Mucosa of gallbladder (tissue), 1 donor: ENCODE measurements at regions not wholly inside any gene's neighbourhood (a gene's known extent, or its start where the extent isn't known, plus 50 kb on each side); places are given as distances from the start of the nearest gene placed in this dataset.
"Not testable (repeated sequence)": the region's sequence is repeated elsewhere in the genome, so short reads cannot be mapped to it uniquely, and the experiment has no call there.

Experiments used
- DNase-seq: peaks from one replicate; pipeline ENCODE4 v3.0.0-alpha.2; 2020; ENCODE audit warnings: low spot score
- donor health status: DM: no; HTN: no; CAD: no.

- DNase-seq = no peak
Measured at GRCh38 chr5:88092358-88092757, 176.3 kb downstream of the TMEM161B start.

GRCh38 chr5:88090506-88090905 lies 178.1 kb downstream of the TMEM161B start:
- no peak for DNase-seq

- no peak for DNase-seq
Measured at GRCh38 chr5:88089719-88090390, 178.8 kb downstream of the TMEM161B start.

- DNase-seq = no peak
Measured at GRCh38 chr5:88085462-88085861, 183.2 kb downstream of the TMEM161B start.

- DNase-seq = no peak
Measured at GRCh38 chr5:88081877-88082276, 186.8 kb downstream of the TMEM161B start.

GRCh38 chr5:88063813-88064212 lies 204.8 kb downstream of the TMEM161B start:
- no peak for DNase-seq

GRCh38 chr5:88060194-88060593 lies 208.5 kb downstream of the TMEM161B start:
- no peak for DNase-seq

- DNase-seq = no peak
Measured at GRCh38 chr5:88058625-88059024, 210.0 kb downstream of the TMEM161B start.

- not testable (repeated sequence) for DNase-seq
Measured at GRCh38 chr5:88052468-88052867, 216.2 kb downstream of the TMEM161B start.

GRCh38 chr5:88051148-88051547 lies 217.5 kb downstream of the TMEM161B start:
- DNase-seq = no peak

- DNase-seq = no peak
Measured at GRCh38 chr5:88049737-88050136, 218.9 kb downstream of the TMEM161B start.

- no peak for DNase-seq
Measured at GRCh38 chr5:88049156-88049555, 219.5 kb downstream of the TMEM161B start.

GRCh38 chr5:88045931-88046461 lies 222.6 kb downstream of the TMEM161B start:
- no peak for DNase-seq

GRCh38 chr5:88045165-88045564 lies 223.5 kb downstream of the TMEM161B start:
- DNase-seq = no peak

GRCh38 chr5:88034520-88034919 lies 234.1 kb downstream of the TMEM161B start:
- DNase-seq = no peak

GRCh38 chr5:88033191-88033590 lies 235.5 kb downstream of the TMEM161B start:
- no peak for DNase-seq

GRCh38 chr5:88029011-88029410 lies 239.6 kb downstream of the TMEM161B start:
- no peak for DNase-seq

- no peak for DNase-seq
Measured at GRCh38 chr5:88021141-88021540, 247.5 kb downstream of the TMEM161B start.

- DNase-seq = not testable (repeated sequence)
Measured at GRCh38 chr5:88014984-88015383, 253.7 kb downstream of the TMEM161B start.

GRCh38 chr5:88000877-88001276 lies 267.8 kb downstream of the TMEM161B start:
- DNase-seq = no peak

GRCh38 chr5:87997662-87998061 lies 271.0 kb downstream of the TMEM161B start:
- no peak for DNase-seq

- DNase-seq = no peak
Measured at GRCh38 chr5:87966213-87966612, 302.4 kb downstream of the TMEM161B start.

- no peak for DNase-seq
Measured at GRCh38 chr5:87954121-87954520, 314.5 kb downstream of the TMEM161B start.

- no peak for DNase-seq
Measured at GRCh38 chr5:87951661-87952060, 317.0 kb downstream of the TMEM161B start.
